ENCODE measurements at regions not wholly inside any gene's neighbourhood (a gene's known extent, or its start where the extent isn't known, plus 50 kb on each side); places are given as distances from the start of the nearest gene placed in this dataset.

- TF ChIP-seq EZH2 (IDR thresholded peaks at IDR 0.05; ENCODE audit: borderline replicate concordance, low read length): no peak
- TF ChIP-seq, protein P1, sequence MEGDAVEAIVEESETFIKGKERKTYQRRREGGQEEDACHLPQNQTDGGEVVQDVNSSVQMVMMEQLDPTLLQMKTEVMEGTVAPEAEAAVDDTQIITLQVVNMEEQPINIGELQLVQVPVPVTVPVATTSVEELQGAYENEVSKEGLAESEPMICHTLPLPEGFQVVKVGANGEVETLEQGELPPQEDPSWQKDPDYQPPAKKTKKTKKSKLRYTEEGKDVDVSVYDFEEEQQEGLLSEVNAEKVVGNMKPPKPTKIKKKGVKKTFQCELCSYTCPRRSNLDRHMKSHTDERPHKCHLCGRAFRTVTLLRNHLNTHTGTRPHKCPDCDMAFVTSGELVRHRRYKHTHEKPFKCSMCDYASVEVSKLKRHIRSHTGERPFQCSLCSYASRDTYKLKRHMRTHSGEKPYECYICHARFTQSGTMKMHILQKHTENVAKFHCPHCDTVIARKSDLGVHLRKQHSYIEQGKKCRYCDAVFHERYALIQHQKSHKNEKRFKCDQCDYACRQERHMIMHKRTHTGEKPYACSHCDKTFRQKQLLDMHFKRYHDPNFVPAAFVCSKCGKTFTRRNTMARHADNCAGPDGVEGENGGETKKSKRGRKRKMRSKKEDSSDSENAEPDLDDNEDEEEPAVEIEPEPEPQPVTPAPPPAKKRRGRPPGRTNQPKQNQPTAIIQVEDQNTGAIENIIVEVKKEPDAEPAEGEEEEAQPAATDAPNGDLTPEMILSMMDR (IDR thresholded peaks at IDR 0.05; ENCODE audit: low read length): no peak
Observed at GRCh38 chr16:74052016-74052415, 244.6 kb upstream of the PSMD7 start.
